NCI-H226 (cell line): ENCODE measurements at regions not wholly inside any gene's neighbourhood (a gene's known extent, or its start where the extent isn't known, plus 50 kb on each side); places are given as distances from the start of the nearest gene placed in this dataset.
"Not testable (repeated sequence)": the region's sequence is repeated elsewhere in the genome, so short reads cannot be mapped to it uniquely, and the experiment has no call there.

Source experiments
- DNase-seq: peaks from one replicate; pipeline ENCODE4 v3.0.0-alpha.2; 2015

- DNase-seq, result no peak
These were observed 229.6 kb downstream of the LY86 start for GRCh38 chr6:6818078-6818639.

DNA sequence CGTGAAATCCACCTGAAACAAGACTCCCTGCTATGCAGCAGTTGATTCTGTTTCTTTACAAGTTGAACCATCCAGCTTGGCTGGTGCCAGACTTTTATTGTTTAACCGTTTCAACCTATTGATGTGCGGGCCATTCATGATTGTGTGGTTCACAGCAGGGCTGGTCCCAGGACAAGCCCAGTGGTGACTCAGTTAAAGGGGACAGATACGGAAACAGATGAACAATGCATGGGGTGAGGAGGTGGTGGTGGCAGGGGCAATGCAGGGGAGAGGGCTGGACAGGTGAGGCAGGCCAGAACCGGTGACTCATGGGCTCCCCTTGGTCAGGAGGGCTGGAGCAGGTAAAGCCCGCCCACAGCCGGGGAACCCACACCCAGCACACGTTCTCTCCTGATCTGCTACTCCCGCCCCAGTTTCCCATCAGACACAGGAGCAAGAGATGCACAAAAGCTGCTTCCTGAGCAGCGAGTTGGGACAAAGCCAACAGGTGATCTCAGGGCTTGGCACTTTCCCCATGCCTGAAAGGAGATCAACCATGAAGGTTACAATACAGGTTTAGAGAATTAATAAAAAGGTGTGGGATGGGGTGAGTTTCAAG lies 232.2 kb downstream of the LY86 start:
- DNase-seq, result no peak

DNA sequence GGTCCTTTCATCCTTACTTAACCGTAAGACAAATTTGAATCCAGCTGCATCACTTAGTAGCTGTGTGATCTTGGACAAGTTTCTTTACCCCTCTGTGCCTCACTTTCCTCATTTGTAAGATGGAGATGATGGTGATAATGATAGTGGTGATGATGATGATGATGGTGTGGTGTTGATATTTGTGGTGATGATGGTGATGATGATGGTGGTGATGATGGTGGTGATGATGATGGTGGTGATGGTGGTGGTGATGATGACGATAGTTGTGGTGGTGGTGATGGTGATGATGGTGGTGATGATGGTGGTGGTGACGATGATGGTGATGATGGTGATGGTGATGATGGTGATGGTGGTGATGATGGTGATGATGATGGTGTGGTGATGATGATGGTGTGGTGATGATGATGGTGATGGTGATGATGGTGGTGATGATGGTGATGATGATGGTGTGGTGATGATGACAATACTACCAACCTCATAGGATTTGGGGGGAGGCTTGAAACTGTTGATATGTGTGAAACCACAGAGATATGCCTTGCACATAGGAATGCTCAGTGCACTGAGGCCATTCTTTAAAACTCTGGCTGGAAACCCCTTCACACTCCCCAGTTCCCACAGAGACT lies 233.2 kb downstream of the LY86 start:
- no peak for DNase-seq

- DNase-seq, result no peak
These were observed 234.5 kb downstream of the LY86 start for GRCh38 chr6:6823030-6823429.

GRCh38 chr6:6823568-6824224 lies 235.2 kb downstream of the LY86 start:
- DNase-seq, result no peak

DNA sequence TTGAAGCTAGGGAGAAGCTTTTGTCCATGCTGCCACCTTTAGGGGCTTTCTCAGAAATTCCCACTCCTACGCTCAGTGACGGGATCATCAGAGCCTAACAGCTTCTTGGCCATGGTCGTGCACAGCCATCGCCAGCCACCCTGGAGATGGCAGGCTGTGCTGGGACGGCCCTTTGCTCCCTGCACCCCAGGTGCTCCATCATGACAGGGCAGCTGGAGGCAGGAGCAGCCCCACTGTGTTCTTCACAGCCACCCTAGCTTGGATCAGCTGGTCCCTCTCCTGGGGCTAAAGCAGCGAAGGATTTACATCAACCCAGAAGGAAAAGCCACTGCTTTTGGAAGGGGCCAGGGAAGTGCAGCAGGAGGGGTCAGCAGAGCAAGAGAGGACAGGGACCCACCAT lies 235.9 kb downstream of the LY86 start:
- DNase-seq, result no peak

- no peak for DNase-seq
These were observed 236.8 kb downstream of the LY86 start for GRCh38 chr6:6825193-6825784.

DNA sequence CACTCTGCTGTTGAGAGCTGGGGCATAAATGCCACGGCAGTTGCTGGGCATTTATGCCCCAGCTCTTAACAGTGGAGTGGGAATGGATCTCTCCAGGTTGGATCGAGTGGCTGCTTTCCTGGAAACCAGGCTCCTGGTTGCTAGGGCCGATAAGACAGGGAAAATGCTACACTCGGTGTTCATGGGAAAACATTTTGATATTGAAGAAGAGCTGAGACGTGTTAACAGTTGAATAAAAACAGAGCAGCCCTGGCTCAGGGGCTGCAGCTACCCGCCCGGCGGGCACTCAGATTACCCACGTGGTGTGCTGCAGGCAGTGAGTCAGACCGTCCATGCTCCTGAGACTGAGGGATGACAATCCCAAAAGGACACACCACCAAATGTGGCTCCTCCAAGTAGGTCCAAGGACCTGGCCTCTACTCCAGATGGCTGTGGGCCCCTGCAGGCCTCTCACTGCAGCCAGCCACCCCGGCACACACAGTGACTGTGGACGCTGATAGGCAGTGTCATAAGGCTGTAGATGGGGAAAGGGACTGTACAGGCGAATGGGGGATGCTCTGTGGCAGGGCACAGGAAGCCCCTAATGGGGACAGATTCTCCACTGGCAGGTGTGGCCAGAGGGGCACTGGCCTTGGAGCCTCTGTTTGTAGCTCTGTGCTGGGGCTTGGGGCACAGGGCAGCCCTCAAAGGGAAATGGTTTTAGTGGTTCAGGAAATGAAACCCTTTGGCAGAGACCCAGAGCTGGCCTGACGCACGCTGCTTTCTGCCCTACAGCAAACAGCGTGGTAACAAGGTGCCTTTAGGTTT lies 237.8 kb downstream of the LY86 start:
- no peak for DNase-seq

GRCh38 chr6:6826961-6827360 lies 238.4 kb downstream of the LY86 start:
- no peak for DNase-seq

DNA sequence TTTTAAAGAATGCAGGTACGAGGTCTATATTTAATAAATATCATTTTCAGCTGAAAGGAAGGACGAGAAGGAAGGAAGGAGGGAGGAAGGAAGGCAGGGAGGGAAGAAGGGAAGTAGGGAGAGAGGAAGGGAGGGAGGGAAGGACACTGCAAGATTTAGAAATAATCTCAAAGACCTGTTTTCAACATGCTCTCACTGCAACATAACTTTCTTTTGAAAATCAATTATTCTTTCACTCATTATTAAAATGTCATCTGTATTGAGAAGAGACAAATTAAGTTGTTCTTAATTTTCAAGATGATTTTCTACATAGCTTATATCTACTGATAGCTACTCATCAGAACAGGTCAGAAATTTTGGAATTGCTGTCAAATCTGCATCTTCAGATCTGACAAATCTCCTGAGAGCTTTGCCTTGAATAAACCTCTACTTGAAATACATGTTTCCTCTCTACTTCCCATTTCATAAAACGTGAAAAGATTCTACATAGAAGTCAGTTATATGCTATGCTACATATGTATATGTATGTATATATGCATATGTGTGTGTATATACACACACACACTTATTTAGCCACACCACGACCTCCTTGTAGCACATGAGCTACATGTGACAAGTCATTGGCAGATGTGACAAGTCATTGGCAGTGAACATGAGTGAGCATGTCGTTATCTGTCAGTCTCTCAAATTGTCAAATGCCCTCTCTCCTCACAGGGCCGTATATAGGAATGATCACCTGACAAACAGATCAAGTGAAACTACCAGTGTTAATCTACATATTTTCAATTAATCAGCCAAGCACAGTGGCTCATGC lies 241.6 kb downstream of the LY86 start:
- DNase-seq, result no peak

- DNase-seq, result not testable (repeated sequence)
These were observed 242.2 kb downstream of the LY86 start for GRCh38 chr6:6830686-6831063.

DNA sequence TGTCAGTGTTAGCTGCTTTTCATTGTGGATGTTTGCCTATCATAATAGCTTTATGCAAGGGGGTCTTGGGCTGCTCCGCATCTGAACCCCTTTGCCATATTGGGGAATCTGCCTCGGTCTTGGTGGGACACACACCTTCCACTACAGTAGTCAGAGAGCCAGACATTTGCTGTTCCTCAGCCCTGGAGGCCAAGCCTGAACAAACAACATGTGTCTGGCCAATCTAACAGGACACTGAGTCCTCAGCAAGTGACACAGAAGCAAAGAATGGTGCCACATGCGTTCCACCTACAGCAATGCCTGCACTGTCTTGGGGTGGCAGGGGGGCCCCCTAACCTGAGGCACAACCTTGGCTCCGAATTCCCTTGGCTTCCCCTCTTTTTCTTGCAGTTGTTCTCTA lies 243.9 kb downstream of the LY86 start:
- no peak for DNase-seq

GRCh38 chr6:6834356-6835222 lies 246.1 kb downstream of the LY86 start:
- peak; percentile 55 for DNase-seq

DNA sequence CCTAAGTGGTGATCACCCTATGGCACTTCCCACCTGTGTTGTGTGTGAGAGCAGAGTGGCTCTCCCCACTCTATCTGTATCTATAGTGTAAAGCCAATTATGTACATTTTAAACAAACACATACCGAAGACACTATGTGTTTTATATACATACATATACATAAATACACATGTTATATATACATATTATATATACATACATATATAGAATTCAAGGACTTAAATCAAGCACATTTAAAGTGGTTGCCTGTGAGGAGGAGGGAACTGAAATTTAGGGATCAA lies 246.6 kb downstream of the LY86 start:
- DNase-seq, result no peak

GRCh38 chr6:6836609-6837406 lies 248.3 kb downstream of the LY86 start:
- DNase-seq, result no peak

DNA sequence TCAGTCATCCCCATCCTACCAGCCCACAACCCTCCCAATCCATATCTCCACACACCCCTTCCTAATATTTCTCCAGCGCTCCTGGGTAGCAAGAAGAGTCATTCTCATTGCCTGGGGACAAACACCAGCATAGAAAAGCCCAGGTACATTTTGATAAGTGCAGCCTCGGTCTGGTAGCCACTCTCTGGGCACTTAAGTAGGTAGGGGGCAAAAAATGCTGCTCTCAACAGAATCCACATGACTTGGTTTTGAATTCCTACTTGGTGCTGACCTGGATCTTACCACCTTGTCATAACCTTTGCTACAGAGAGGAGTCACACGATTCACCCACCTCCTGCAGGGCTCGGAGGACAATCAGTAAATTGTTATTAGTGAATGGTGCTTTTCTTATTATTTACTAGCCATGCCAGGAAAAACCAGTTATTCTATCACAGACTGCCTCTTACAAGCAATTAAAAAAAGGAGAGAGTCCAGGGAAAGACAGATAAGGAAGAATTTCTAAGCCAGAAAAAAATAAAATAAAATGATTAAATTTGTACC lies 249.1 kb downstream of the LY86 start:
- DNase-seq, result no peak

GRCh38 chr6:6840831-6841291 lies 252.3 kb downstream of the LY86 start:
- no peak for DNase-seq

- DNase-seq, result no peak
These were observed 253.1 kb downstream of the LY86 start for GRCh38 chr6:6841571-6841970.

- DNase-seq, result no peak
These were observed 253.8 kb downstream of the LY86 start for GRCh38 chr6:6842291-6842690.

DNA sequence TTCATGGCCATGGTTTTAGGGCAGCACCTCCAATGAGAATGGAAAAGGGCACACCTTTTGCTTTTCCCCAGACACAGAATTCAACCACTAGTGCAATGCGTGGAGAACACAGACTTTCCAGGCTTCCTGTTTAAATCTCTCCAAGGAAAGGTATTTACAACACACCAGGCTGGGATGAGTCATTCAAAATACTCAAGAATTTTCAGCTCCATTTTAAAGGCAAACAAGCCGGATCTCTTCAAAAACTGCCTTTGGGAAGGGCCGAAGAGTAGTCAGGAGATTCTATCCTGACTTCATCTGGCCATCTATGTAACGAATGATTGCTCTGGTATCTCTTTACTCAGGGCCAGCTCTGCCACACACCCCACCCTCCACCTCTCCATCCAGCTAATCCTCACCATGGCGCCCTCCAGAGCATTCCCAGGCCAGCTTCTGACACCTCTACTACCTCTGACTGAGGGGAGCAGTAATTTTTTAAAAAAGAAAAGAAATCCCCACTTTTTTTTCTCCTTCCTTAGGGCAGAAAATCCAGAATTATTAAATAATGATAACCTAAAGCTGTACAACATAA lies 254.6 kb downstream of the LY86 start:
- DNase-seq, result peak; percentile 67
